ENCODE measurements at regions not wholly inside any gene's neighbourhood (a gene's known extent, or its start where the extent isn't known, plus 50 kb on each side); places are given as distances from the start of the nearest gene placed in this dataset.

DNA sequence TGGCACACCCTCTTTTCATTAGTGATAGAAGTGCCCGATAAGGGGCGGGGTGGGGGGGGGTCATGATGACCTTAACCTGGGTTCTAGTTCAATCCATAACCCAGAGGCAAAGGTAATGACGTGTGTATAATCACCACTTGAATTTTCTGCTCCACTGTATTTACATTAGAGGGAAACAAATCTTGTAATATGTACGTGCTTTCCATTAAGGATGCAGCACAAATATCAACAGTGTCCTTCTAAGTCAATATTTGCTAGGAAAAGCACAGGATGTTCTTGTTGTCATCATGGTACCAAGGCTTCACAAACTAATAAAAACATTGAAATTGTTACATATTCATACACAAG, 121.2 kb upstream of the SLC38A2 start:
- no peak for TF ChIP-seq CTCF (IDR thresholded peaks at IDR 0.05; ENCODE audit: low read depth, low read length, missing control alignments)
- H3K4me3 ChIP-seq (ENCODE audit: low read depth, low read length), result no peak overlapping the region
- no peak for DNase-seq (ENCODE audit: low read depth)
- in situ Hi-C loops (cut with HindIII; ENCODE audit: low sequenced_read_pairs), result no loop called here

- in situ Hi-C loops (cut with HindIII; ENCODE audit: low sequenced_read_pairs), result no loop called here
- TF ChIP-seq CTCF (IDR thresholded peaks at IDR 0.05; ENCODE audit: low read depth, low read length, missing control alignments), result no peak
- no peak overlapping the region for H3K4me3 ChIP-seq (ENCODE audit: low read depth, low read length)
- no peak for DNase-seq (ENCODE audit: low read depth)
Observed at GRCh38 chr12:46493150-46493833, 120.7 kb upstream of the SLC38A2 start.

- TF ChIP-seq CTCF (IDR thresholded peaks at IDR 0.05; ENCODE audit: low read depth, low read length, missing control alignments), result no peak
- in situ Hi-C loops (cut with HindIII; ENCODE audit: low sequenced_read_pairs), result no loop called here
- DNase-seq (ENCODE audit: low read depth), result peak; percentile 59
- no peak overlapping the region for H3K4me3 ChIP-seq (ENCODE audit: low read depth, low read length)
Observed at GRCh38 chr12:46492471-46493085, 120.0 kb upstream of the SLC38A2 start.

- DNase-seq (ENCODE audit: low read depth), result no peak
- in situ Hi-C loops (cut with HindIII; ENCODE audit: low sequenced_read_pairs), result no loop called here
- no peak for TF ChIP-seq CTCF (IDR thresholded peaks at IDR 0.05; ENCODE audit: low read depth, low read length, missing control alignments)
- H3K4me3 ChIP-seq (ENCODE audit: low read depth, low read length), result no peak overlapping the region
Observed at GRCh38 chr12:46491548-46491947, 119.0 kb upstream of the SLC38A2 start.

- TF ChIP-seq CTCF (IDR thresholded peaks at IDR 0.05; ENCODE audit: low read depth, low read length, missing control alignments), result no peak
- DNase-seq (ENCODE audit: low read depth), result no peak
- in situ Hi-C loops (cut with HindIII; ENCODE audit: low sequenced_read_pairs), result no loop called here
- no peak overlapping the region for H3K4me3 ChIP-seq (ENCODE audit: low read depth, low read length)
Observed at GRCh38 chr12:46490635-46491034, 118.1 kb upstream of the SLC38A2 start.

DNA sequence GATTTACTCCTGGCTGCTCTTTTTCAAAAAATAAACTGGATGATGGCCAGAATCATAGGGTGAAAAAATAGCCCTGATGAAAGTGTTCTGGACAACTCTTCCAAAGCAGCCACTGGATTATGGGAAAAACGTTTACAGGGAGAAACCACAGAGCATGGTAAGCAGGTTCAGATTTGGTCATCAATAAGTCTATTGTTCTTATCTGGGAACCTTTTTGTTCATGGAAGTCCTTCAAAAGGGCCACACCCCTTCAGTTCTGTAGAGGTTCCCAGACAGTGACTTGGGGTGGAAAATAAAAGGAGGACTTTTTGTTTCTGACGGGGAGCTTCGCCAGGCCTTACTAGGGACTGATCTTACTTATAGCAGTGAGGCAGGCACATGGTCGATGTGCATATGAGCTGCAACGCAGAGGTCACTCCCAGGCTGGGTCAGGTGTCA, 117.4 kb upstream of the SLC38A2 start:
- in situ Hi-C loops (cut with HindIII; ENCODE audit: low sequenced_read_pairs), result no loop called here
- TF ChIP-seq CTCF (IDR thresholded peaks at IDR 0.05; ENCODE audit: low read depth, low read length, missing control alignments), result no peak
- H3K4me3 ChIP-seq (ENCODE audit: low read depth, low read length), result no peak overlapping the region
- no peak for DNase-seq (ENCODE audit: low read depth)

Data from astrocyte of the cerebellum (primary cell).